Left hindlimb (tissue), 1 donor: ENCODE measurements at regions not wholly inside any gene's neighbourhood (a gene's known extent, or its start where the extent isn't known, plus 50 kb on each side); places are given as distances from the start of the nearest gene placed in this dataset.
A peak's percentile ranks its signal among the peaks of the same experiment; 100 is the strongest.

Source experiments
- DNase-seq: peaks from one replicate; pipeline ENCODE4 v3.0.0-alpha.2; 2018

DNA sequence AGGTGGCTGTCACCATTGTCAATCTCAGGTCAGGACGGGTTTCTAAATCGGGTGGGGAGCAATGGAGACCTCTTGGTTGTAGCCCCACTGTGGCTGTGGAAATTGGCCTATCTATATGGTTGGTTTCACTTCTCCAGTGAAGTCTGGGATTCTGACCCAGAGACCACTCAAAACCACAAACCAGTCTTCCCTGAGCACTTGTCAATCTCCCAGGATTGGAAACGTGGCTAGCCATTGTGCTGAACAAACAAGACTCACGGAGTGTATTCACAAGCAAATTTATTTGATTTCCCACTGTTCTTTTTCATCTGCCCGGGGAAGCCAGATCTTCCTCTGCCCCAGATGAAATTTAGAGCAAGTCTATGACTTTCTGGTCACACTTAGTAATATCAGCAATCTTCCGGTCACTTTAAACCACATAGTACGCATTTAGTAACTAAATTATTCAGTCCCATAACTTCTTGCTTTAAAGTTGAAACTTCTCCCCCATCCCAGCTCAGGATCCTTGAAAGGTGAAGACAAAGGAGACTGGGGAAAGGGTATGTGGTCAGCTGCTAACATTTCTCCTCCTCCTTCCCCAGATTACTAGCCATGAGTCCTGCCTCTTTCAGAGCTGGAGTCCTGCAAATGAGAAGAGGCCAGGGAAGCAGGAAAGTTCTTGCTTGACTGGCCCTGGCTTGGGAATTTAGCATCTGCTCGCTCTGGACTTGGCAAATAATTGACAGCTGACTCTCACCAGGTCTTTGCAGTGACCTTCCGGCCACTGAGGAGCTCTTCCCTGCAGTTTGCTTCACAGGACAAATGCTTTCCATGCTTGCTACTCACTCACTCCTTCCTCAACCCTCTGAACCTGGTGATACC lies 123.2 kb upstream of the MAX start:
- no peak for DNase-seq

DNA sequence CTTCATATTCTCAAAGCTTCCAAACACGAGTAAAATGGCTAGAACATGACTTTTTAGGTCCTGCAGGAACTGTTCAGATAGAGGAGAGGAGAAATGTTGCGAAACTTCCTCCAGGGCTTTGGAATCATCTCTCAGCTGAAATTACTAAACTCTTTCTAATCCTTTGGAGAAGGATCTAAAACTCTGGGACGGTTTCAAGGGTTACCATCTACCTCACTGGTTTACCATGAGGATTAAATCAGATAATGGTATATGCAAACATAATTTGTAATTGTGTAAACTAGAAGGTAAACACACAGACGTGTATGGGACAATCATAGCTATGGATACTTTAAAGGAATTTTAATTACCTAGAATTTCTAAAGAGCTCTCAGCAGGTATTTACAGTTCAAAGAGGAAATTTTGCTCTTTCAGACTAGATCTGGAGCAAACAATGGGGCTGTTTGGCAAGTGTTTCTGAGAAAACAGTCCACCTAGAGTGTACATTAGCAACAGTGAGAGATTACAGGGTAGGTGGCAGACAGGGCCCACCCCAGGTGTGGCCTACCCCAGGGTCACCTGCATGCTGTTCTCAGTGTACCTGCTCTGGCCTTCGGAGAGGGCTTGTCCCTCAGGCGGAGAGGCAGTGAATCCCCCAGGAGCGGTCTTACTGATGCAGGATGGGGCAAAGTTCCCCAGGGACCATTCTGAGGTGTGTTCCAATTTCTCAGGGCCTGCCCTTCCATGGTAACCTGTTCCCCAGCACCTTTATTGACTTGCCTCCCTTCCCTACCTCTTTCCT lies 124.7 kb upstream of the MAX start:
- no peak for DNase-seq

DNA sequence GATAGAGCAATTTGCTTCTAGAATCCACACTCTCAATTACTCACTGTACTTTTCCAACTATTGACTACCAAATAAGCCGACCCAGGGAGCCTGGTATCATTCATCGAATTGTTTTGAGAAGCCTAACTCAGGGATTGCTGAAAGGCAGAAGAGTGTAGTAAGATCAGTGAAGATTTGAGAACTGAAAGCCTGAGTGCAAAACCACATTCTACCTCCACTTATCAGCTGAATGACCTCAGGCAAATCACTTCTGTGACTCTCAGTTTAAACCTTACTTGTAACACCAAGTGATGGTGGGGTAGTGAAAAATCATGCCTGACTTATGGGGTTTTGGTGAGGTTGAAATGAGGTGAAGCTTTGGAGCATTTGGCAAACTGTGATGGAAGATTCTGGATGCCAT lies 126.1 kb upstream of the MAX start:
- no peak for DNase-seq

DNA sequence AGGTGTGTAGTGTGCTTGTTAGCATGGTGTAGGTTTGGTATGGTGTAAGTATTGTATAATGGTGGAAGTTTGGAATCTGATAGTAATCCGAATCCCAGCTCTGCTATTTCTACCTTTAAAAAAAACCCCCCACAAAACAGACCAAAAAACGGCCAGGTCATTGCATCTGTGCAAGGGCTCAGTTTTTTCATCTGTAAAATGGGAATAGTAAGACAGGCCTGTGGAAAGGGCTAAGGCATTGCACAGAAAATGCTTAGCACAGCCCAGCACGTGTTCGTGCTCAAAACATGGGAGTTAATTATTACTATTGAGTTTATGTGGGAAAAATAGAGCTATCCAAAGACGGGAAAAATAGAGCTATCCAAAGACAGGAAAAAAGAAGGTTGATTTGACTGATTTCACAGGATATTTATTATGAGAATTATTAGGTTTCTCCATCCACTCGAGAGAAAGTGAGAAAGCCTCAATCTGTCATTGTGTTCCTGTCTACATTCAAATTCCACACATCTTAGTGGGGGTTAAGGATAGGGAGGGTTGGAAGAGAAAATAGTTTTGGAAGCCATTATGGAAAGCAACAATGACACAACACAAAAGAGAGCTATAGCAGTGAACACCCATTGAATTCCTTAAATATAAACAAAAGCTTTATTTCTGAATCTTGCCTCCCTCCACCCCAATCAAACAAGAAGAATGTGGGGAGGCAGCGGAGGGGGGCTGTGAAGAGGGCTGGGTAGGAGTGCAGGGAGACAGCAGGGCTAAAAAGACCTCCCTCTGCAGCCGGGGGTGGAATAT lies 126.8 kb upstream of the MAX start:
- no peak for DNase-seq

DNA sequence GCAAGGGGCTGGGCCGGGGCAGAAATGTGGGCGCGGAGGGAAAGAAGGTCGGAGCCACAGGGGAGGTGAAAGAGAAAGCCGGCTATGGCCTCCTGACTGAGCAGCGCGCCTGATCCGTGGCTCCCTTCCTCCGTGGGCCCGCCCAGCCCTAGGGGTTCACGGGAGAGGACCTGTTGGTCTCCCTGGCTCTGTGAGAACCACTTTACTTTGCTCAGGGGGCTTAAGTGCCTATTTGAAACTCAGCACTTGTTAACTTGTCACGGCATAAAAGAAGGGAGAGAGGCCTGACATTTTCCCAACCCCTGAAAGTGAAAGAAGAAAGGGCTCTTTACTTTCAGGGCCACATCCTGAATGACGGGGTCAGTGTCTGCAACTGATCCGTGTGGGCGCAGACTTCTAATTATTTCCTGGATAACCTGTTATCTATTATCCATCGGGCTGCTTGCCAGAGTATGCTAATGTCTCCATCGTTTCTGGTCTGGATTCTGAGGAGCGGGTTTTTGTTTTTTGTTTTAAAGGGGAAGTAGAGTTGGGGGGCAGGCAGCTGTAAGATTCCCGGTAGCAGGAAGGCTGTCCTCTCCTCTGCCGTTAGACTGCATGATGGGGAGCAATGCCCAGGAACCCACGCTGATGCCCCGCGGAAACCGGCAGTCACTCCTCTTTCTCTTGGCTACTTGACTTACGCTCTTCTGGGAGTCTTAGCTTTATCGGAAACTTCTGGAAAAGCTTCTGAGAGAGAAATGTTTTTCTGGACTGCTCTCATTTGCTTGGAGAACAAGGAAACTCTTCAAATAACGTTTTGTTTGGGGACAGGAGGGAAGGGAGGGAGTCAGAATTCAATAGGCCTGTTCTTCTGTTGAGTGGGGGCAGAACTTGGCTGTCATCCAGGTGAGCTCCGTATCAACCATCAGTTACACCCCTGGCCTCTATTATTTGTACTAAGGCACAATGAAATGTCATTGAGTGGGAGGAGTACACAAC lies 127.7 kb upstream of the MAX start:
- DNase-seq: peak; percentile 41

DNA sequence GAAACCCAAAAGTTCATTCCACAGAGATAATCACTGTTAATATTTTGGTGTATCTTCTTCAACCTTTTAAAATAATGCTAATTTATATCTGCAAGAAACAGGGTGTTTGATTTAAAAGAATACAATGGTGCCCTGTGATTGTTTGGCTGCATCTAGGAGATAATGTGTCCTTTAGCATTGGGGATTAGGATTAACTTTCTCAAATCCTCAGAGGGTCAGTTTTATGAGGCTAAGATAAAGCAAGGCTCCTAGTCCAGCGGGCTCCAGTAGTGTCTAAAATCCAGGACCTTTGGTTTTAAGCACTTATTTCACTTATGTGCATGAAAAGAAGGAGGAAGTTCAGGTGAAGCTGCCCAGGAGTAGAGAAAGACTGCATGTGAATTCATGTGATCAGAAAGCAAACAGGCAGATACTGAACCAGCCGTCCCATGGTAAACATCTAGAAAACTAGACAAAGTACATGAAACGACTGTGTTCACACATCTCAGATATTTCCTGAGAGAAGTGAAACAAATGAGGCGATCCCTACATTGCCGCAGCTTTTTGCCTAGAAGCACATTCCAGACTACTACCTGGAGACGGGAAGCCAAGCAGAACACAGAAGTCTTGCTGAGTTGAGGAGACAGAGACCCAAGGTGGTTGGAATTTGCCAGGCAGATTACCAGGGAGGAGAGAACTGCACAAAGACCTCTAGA lies 129.1 kb upstream of the MAX start:
- DNase-seq: no peak

DNA sequence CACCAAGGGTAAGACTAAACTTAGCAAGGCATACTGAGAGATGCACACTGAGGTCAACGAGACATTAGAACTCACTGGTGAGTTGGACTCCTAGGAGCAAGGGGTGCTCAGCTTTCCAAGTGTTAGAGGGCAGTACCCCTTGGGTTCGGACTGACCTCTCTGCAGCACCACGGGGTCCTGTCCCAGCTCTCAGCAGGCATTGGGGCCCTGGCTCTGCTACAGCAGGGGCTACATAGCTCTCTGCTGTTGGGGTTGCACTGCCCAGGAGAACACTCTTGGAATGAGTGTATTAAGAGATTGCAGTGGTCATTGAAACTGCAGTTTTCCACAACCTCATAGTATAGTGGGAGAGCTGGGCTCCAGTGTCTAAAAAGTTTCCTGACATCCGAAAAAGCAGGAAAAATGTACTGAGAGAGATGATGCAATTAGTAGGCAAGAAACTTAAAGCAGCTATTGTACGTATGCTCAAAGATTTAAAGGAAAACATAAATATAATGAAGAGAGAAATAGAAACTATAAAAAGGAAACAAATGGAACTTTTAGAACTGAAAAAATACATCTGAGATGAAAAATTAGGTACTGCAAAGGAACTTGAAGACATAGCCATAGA lies 132.5 kb upstream of the MAX start:
- DNase-seq: no peak

DNA sequence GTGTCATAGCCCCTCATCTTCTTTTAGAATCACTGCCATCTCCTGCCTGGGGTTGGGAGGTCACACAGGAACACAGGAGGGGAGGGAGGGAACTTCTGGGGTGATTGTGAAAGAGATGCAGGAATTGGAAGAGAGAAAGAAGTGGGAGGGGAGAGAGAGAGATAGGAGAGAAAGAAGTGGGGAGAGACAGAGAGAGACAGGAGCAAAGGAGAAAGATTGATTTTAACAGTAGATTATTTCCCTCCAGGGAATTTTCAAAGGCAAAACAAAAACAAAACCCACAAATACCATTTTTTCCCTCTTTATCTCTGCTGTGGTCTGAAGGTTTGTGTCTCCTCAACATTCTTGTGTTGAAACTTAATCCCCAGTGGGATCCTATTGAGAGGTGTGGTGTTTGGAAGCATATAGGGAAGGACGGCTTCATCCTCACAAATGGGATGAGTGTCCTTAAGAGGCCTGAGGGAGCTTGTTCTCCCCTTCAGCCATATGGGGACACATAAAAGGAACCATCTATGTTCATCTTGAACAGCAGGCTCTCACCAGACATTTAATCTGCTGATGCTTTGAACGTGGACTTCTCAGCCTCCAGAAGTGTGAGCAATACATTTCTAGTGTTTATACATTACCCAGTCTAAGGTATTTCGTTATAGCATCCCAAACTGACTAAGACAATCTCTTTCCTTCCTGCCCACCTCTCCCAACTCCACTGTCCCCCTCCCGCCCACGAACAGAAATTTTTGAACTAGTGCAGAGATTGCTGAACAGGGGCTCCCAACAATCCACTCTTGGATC lies 134.9 kb upstream of the MAX start:
- DNase-seq: no peak

DNA sequence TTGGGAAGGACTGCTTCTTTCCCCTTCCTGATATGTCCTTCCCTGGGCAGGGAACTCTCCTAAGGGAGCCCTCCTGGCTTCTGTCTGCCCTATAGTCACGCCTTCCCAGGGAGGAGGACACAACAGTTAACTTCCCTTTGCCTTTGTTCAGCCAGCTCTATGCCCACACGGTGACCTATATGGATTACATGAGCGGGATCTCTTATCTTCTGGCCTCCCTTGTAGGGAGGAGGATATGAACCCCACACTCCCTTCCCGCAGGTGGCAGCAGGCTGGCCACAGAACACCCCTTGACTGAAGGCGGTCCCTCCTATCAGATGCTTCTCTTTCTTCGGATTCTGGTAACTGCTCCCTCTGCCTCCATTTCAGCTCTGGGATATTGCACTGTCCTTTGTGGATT lies 135.6 kb upstream of the MAX start:
- no peak for DNase-seq

DNA sequence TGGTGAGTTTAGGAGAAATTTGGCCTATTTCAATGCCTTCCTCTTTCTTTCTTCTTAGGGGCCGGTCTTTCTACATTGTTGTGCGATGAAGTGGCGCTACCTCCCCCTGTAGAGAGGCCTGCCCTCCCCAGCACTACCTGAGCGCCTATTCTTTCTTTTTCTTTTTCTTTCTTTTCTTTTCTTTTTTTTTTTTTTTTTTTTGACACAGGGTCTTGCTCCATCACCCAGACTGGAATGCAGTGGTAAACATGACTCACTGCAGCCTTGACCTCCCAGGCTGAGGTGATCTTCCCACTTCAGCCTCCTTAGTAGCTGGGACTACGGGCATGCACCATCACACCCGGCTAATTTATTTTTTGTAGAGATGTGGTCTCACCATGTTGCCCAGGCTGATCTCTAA lies 136.1 kb upstream of the MAX start:
- no peak for DNase-seq

DNA sequence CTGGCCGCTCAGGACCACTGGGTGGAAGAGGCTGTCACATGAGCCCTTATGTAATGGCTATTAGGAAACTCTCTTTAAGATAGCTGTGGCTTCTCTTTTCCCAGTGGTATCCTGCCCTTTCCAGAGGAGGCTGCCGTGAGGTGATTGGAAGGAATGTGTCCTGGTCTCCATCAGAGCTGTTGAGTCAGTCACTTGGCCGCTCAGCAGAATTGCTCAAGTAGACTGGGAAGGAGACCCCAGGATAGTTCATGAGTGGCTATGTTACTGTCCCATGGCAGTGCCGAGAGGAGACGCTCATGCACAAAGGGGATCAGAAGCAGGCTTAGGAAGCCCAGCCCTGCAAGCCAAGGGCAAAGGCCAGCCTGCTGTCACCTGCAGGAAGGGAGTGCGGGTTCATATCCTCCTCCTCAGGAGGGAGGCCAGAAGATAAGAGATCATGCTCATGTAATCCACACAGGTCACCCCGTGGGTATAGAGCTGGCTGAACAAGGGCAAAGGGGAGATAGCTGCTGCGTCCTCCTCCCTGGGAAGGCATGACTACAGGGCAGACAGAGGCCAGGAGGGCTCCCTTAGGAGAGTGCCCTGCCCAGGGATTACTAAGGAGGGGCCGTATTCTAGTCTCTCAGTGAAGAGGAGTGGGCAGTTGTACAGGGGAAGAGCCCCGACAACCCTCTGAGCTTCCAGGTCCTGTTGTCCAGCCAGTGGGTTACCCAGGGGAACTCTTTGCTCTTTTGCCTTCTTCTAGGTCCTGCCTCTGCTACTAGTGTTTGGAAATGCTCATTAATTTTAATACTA lies 137.0 kb upstream of the MAX start:
- no peak for DNase-seq

DNA sequence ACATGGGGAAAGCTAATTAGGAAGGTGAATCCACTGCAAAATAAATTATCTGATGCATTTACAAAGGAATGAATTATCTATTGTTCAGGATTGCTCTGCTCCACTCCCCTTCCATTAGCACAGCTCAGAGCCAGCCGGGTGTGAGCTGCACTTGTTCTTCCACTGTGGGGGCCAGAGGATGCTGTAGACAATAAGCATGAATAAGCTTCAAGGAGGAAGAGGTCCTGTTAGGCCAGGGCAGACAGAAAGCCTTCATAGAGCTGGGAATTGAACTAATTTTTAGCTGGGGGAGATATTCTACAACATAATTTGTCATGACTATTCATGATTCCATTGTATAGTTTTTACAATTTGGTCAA lies 137.6 kb upstream of the MAX start:
- no peak for DNase-seq

DNA sequence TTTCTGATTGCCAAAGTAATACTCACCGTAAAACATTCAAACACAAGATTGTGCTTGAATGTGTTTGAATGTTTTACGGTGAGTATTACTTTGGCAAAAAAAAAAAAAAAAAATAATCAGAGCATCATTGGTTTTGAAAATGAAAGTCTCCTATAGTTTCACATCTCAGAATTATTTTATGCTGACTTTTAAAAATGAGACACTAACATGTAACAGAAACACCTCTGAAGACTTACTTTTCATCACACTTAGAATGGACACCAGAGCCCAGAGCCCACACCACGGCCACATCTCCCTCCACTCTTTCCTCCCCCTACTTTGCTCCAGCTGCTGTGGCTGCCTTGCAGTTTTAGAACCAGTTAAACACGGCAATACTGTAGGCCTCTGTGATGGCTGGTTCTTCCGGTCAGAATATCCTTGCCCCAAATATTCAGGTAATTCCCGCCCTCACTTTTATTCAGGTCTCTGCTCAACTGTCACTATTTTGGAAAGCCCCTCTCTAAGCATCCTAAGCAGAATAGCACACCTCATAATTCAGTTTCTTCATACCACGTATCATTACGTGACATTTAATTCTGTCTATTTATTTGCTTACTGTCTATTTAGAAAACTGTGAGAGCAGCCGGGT lies 138.9 kb upstream of the MAX start:
- no peak for DNase-seq

DNA sequence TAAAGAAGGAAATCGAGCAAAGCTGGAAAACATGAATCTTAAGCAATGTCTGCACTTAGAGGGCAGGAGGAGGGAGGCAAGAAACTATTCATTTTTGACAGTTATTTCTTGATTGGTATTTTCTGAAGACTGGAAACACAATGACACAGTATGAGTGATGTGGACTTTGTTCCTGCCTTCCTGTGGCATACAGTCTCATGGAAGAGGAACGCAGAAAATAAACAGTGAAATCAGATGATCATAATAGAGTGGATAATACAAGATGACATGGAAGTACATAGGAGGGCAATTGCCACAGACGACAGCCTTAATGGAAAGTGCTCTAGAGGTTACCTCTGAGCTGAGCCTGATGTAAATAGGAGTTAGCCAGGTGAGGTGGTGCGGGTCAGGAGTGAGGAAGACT lies 140.4 kb upstream of the MAX start:
- no peak for DNase-seq

DNA sequence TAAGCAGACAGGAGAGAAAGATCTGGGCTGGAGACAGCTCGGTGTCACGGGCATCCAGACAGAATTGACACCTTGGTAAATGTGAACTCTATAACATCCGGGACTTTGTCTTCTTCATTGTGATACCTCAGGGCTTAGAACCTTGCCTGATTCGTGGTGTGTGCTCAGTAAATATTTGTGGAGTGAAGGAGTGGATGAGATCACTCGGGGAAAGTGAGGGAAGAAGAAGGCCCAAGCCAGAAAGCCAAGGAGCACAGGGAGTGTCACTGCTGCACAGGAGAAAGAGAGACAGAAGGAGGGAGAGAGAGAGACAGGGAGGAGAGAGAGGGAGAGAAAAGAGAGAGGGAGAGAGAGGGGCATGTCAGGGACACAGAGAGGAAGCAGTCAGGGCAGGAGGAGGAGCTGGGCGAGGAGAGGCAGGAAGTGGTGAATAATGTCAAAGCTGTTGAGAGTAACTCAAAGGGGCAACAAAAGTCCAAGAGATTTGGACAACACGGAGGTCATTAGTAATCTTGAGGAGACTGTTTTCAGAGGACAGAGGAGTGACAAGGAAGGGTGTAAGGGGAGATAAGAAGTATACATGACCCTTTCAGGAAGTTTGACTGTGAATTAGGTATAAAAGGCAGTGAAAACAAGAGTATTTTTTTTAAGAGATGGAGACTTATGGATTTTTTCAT lies 141.6 kb upstream of the MAX start:
- no peak for DNase-seq

DNA sequence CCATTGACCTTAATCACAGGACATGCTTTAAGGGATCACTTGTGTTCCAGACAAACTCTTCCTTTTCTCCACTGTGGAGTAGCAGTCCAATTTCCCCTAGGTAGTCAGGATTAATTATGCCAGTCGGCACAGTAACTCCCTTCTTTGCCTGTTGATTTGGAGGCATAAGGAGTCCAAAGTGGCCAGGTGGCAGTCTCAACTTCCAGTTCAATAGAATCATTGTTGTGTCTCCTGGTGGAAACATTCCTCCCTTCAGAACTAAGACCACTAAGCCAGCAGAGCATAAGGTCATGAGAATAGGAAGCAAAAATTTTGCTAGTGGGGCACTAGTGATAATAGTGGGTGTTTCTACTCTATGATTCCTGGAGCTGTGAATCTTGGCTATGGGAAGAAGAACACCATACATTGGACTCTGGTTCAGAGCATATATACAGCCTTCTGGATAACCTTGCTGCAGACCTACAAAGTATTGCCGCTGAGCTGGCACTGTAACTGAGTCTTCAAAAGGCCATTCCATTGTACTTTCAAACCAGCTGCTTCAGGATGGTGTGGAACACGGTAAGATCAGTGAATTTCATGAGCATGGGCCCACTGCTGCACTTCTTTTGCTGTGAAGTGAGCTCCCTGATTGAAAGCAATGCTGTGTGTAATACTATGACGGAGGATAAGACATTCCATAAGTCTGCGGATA lies 147.3 kb upstream of the MAX start:
- no peak for DNase-seq

DNA sequence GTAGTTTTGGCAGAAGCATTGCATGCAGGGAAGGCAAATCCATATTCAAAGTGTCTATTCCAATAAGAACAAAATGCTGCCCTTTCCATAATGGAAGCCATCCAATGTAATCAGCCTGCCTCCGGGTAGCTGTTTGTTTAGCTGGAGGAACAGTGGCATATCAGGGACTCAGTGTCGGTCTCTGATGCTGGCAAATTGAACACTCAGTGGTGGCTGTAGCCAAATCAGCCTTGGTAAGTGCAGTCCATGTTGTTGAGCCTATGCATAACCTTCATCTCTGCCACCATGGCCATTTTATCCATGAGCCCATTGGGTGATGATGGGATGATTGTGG lies 147.8 kb upstream of the MAX start:
- DNase-seq: no peak

DNA sequence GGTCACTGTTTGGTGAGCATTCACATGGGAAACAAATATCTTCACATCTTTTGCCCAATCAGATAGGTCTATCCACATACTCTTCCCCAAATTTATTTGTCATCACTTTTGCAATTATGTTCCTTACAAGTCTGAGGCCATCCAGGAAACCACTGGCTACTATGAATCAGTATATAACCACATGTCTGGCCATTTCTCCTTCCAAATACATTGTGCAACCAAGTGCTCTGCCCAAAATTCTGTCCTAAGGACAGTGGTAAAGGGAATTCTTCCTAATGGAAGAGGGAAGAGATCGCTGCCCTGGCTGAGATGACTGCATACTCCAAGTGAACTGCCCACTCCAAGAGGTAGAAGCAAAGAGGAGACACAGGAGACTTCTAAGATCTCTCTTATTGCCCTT lies 148.9 kb upstream of the MAX start:
- no peak for DNase-seq
